Sigmoid colon (tissue), 4 donors: ENCODE measurements at regions not wholly inside any gene's neighbourhood (a gene's known extent, or its start where the extent isn't known, plus 50 kb on each side); places are given as distances from the start of the nearest gene placed in this dataset.

Experiments used
- POLR2A ChIP-seq, 2 donors: fragments of 450-650 bp; IDR thresholded peaks; one replicate each; pipeline ENCODE4 v1.6.1; 2016; ENCODE audit warnings: antibody characterized with exemption in 2 of 2, mild to moderate bottlenecking in 2 of 2, moderate library complexity in 2 of 2
- POLR2AphosphoS5 ChIP-seq, 4 donors: sonication (generic); formaldehyde crosslinking; IDR thresholded peaks; one replicate each; pipeline ENCODE4 v1.6.1; 2017; ENCODE audit warnings: antibody characterized with exemption in 4 of 4
- TF ChIP-seq, protein P1 (sequence below), 4 experiments: fragments of 450-650 bp in 3 of 4; fragments of 200-600 bp in 1 of 4; IDR thresholded peaks; one replicate each; pipeline ENCODE4 v1.5.1; 2016 to 2019; ENCODE audit warnings: antibody characterized with exemption in 4 of 4, mild to moderate bottlenecking in 3 of 4, moderate library complexity in 2 of 4

DNA sequence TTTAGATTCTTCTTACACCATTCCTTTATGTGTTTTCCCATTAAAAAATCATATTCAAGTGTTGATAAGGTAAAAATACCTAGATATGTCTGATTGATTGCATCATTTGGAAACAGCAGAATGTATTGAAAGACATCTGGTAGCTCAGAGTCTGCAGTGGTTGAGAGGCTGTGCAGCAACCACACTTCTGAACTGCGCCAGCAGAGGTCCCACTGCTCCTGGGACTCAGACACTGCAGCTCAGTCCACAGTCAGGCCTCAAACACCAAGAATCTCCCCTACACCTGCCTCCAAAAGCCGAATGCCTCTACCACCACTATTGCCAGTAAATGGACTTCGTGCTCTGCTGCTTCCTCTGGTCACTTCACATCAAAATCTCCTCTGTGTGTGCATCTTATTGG lies 176.9 kb upstream of the LMCD1 start:
- TF ChIP-seq POLR2AphosphoS5 (IDR thresholded peaks at IDR 0.05) (no peak), POLR2A (IDR thresholded peaks at IDR 0.05) (no peak)
- TF ChIP-seq, protein P1, sequence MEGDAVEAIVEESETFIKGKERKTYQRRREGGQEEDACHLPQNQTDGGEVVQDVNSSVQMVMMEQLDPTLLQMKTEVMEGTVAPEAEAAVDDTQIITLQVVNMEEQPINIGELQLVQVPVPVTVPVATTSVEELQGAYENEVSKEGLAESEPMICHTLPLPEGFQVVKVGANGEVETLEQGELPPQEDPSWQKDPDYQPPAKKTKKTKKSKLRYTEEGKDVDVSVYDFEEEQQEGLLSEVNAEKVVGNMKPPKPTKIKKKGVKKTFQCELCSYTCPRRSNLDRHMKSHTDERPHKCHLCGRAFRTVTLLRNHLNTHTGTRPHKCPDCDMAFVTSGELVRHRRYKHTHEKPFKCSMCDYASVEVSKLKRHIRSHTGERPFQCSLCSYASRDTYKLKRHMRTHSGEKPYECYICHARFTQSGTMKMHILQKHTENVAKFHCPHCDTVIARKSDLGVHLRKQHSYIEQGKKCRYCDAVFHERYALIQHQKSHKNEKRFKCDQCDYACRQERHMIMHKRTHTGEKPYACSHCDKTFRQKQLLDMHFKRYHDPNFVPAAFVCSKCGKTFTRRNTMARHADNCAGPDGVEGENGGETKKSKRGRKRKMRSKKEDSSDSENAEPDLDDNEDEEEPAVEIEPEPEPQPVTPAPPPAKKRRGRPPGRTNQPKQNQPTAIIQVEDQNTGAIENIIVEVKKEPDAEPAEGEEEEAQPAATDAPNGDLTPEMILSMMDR (IDR thresholded peaks at IDR 0.05), result no peak
